Activated gamma-delta T cell (primary cell): ENCODE measurements at regions not wholly inside any gene's neighbourhood (a gene's known extent, or its start where the extent isn't known, plus 50 kb on each side); places are given as distances from the start of the nearest gene placed in this dataset.
"Not testable (repeated sequence)": the region's sequence is repeated elsewhere in the genome, so short reads cannot be mapped to it uniquely, and the experiment has no call there.

Experiments
- DNase-seq: peaks from one replicate; lab custom pipeline; 2025; lab: John Stamatoyannopoulos, UW

DNA sequence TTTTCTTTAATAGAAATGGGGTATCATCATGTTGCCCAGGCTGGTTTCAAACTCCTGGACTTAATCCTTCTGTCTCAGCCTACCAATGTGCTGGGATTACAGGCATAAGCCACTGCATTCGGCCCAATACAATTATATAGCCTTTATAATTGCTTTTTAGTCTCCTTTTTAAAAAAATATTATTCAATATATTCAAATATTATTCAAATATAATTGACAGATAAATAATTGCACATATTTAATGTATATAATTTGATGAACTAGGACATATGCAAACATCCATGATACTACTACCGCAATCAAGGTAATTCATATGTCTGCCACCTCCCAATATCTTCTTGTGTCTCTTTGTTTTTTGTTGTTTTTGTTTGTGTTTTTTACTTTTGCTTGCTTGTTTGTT lies 894.2 kb upstream of the PTPRD start:
- no peak for DNase-seq

GRCh38 chr9:11537566-11537965 lies 924.8 kb upstream of the PTPRD start:
- no peak for DNase-seq

- no peak for DNase-seq
Measured at GRCh38 chr9:11542781-11543180, 930.0 kb upstream of the PTPRD start.

GRCh38 chr9:11546231-11546630 lies 933.4 kb upstream of the PTPRD start:
- DNase-seq, result no peak

- no peak for DNase-seq
Measured at GRCh38 chr9:11549311-11549794, 936.6 kb upstream of the PTPRD start.

DNA sequence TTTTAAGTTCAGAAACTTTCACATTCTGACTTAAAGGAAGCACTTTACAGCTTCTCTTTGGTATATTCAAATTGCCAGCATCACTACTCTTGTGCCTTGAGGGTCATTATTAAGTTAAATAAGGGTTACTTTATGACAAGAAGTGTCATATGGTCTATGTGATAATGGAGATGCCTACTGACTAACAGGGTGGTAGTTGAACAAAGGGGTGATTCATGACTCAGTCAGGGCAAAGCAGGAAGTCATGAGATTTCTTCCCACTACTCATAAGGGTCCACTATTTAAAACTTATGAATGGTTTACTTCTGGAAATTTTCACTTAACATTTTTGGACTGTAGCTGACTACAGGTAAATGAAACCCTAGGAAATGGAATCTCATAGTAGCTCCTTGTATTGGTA lies 938.3 kb upstream of the PTPRD start:
- no peak for DNase-seq

- DNase-seq, result no peak
Measured at GRCh38 chr9:11558043-11558442, 945.2 kb upstream of the PTPRD start.

DNA sequence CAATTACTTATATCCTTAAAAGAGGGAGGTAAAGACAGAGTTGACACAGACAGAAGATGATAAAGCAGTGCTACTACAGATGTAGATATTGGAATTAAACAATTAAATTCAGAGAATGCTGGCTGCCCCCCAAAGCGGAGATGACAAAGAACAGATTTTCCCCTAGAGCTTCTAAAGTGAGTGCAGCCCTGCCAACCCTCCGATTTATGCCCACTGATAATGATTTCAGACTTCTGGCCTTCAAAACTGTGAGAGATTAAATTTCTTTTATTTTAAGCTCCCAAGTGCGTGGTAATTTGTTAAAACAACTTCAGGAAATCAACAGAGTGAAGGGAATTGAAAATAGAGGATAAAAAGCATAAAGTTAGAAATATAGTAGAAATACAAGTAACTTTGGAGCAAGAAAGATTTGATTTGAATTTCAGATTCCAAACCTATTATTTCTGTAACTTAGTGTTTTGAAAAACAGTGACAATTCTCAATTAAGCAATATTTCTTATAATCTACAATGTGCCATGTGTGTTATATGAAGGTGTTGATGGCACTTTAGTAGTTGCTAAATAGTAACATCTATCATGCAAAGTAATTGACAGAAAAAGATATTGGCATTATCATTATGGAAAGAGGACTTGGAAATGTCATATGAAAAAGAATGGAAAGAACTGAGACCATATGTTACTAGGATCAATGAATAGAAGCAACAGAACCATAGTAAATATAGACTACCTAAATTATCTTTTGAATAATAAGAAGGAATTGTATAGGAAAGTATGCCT lies 946.4 kb upstream of the PTPRD start:
- DNase-seq, result no peak

DNA sequence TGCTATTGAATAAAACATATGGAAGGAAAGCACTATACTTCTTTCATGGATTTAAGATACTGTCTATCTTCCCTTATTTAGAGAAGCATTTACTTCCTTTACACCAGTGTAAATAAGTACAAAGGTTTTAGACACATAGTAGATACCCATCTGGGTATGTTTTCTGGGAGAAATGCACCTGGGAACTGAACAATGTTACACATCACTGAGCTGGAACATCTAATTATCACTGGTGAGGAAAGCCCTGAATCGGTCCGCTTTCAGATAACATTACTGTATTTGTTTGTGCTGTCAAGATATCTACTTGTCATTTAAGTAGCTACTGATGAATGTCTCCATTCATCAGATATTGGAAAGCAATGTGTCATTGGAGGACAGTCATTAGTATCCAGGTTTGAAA lies 964.7 kb upstream of the PTPRD start:
- DNase-seq, result no peak

DNA sequence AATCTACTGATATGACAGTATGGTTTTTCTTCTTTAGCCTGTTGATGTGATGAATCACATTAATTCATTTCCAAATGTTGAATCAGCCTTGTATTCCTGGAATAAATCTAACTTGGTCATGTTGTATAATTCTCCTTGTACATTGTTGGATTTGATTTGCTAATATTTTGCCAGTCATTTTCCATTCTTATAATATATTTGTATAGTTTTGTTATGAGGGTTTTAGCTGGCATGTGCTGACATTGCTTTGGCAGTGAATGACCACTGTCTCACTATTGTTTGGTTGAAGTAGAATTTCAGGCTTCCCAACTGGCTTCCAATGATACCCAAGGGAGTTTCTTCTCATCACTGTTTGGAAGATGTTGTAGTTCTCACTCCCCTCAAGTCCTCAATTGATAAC lies 983.0 kb upstream of the PTPRD start:
- DNase-seq, result no peak

DNA sequence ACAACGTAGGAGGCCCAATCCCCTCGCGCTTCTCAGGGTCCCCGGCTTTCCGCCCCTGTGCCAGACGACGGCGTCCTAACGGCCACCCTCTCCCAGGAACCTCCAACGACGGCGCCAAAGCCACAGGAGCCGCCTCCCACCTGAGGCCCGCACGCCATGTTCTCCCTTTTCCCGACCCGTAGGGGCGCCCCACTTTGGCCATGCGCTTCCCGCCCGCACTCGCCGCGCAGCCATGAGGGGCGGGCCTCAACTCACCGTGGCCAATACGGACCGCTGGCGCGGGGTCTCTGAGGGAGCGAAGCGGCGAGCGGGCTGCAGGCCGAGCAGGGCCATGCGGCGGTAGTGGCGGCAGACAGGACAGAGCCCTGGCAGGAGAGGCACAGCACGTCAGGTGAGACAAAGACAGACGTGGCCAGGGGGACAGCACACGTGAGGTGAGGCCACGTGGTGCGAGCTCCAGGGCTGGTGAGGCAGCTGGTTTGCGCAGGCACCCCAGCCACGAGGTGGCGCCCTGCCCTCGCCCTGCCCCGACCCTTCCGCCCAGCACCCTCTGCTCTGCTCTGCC lies 1005.5 kb upstream of the PTPRD start:
- DNase-seq, result peak; percentile 16

DNA sequence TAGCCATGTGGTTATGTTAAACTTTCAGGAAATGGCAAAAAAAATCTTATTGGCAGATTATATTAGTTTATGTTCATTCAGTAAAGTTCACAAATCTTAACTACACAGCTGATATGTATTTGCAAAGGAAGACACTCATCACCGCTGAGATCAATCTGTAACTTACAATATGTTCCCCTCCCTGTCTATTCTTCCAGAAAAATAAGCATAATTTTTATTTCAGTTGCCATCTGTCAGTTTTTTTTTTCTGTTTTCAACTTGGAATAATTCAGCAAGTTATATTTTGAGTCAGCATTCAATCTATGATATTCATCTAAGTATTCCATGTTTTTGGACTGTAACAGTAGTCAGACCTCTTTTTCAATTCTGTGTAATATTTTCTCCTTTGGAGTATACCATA lies 1019.9 kb upstream of the PTPRD start:
- DNase-seq, result no peak

GRCh38 chr9:11646831-11647230 lies 1034.0 kb upstream of the PTPRD start:
- DNase-seq, result no peak

- no peak for DNase-seq
Measured at GRCh38 chr9:11653867-11654266, 1039.3 kb upstream of the TYRP1 start.

GRCh38 chr9:11663913-11664312 lies 1029.3 kb upstream of the TYRP1 start:
- DNase-seq, result no peak

DNA sequence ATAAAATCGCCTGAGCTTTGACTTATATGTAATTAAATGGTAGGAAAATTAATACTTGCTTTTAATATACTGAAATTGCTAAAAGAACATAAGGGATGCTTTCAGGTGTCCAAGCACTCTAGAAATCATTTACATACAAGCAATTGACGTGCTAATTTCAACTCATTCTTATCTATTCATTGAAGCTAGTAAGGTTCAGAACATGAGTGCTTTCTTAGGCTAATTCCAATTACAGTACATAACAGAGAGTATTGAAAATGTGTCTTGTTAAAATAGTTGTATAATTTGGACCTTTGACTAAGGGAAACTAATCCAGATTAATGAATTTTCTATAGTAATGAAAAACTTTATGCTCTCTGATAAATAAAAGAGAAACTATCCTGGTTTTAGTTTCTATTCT lies 1016.4 kb upstream of the TYRP1 start:
- no peak for DNase-seq

DNA sequence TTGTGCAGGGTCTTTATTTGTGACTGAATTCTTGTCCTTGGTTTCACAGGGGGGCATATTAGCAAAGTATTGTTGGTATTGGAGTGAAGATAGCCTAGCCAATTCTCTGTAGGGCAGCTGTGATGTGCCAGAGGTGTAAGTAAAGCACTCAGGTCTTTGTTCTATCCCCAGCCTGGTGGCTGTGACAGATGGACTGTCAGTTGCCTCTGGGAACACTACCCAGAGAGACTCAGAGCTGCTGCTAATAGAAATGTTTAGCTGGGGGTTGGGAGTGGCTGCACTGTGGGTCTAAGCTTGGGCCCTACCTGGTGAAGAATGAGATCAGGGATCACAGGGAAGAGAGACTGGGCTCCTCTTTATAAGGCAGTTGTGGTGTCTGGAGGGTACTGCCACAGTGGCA lies 1006.5 kb upstream of the TYRP1 start:
- DNase-seq, result no peak

- no peak for DNase-seq
Measured at GRCh38 chr9:11697126-11697525, 996.1 kb upstream of the TYRP1 start.

- no peak for DNase-seq
Measured at GRCh38 chr9:11701706-11702105, 991.5 kb upstream of the TYRP1 start.

DNA sequence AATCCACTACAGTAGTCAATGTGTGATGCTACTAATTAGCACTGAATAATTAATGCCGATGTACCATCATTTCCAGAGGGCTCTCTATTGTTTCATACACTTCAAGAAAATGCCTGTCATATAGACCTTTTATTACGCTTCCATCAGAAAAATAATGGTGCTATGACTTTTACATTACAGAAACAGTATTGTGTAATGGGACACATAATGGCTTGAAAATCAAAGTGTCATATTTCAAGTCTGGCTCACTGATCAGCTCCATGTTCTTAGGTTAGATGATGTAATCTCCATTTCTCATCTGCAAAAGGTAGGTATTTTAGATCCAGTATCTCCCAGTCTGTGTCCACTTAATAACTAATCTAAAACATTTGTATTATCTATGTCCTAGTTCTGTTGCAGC lies 990.6 kb upstream of the TYRP1 start:
- DNase-seq, result no peak

GRCh38 chr9:11704198-11704597 lies 989.0 kb upstream of the TYRP1 start:
- not testable (repeated sequence) for DNase-seq

DNA sequence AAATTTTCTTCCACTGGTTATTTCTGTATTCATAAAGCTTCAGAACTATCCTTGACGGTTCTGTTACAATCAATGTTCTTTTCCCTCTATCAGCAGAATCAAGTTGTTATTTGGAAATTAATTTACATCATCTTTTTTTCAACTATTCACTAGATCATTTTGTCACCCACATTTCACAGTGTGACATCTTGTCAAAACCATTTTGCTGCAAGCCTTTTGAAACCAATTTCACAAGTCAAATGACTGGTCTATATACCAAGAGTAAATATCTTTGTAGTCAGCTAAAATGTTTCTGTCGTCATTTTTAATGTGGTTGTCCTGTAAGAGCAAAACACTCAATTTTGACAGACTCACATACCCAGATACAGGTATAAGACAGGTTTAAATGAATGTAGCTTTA lies 984.3 kb upstream of the TYRP1 start:
- no peak for DNase-seq

- no peak for DNase-seq
Measured at GRCh38 chr9:11709567-11709966, 983.6 kb upstream of the TYRP1 start.

DNA sequence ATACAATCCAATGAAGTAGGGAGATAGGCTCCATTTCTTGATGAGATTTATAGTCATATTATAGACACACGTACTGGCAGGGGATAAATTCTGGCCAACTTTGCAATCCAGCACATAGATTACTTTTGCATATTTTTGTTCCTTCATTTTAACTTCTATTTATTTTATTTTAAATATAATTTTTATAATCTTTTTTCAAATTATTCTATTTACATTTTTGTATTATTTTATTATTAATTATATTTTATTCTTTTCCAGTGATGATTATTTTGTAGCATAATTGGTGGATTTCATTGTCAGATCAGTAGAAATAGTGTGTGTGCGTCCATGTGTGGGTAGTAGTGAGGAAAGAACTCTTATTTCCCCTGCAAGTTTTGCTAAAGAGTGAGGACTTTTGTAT lies 980.1 kb upstream of the TYRP1 start:
- DNase-seq, result no peak
